K562 (cell line): ENCODE measurements at regions not wholly inside any gene's neighbourhood (a gene's known extent, or its start where the extent isn't known, plus 50 kb on each side); places are given as distances from the start of the nearest gene placed in this dataset.

Experiments
- ATAC-seq: fragments of 200-7000 bp; cut with Tn5 transposase; 3 replicates; pipeline ENCODE4 v1.9.1; 2020; ENCODE audit warnings: moderate library complexity
- BruUV-seq: library from RNA; stranded (reverse); fragments of 400-500 nt; replicated peaks from 2 replicates; lab custom pipeline; 2021; lab: Mats Ljungman, UMichigan
- CTCF ChIA-PET: fragments of 300-600 bp; formaldehyde crosslinking; extraction: SDS; loops from one replicate; lab custom pipeline; 2021; ENCODE audit warnings: low intra/inter-chr PET ratio; lab: Yijun Ruan, JAX
- POLR2A ChIA-PET: fragments of 300-600, 350-650 bp; sonication (Branson Sonifier 250); formaldehyde crosslinking; extraction: SDS; loops from one replicate; lab custom pipeline; 2021; ENCODE audit warnings: antibody characterized with exemption, inconsistent platforms; lab: Yijun Ruan, JAX
- DNase-seq, 4 experiments: peaks; one replicate each; pipeline versions ENCODE4 v3.0.0 to v3.0.0-alpha.2; 2011 to 2018; ENCODE audit warnings: low spot score in 3 of 4, mixed read lengths in 3 of 4; ENCODE audit errors: extremely low read depth in 1 of 4
- FAIRE-seq: peaks from 2 replicates; lab custom pipeline; 2011; peaks lifted over from hg19 to GRCh38; lab: Jason Lieb, UNC
- H2AFZ ChIP-seq: 2 replicates; pipeline ENCODE4 v1.6.0; 2011; ENCODE audit warnings: low read depth, low read length, control low read depth, inconsistent platforms
- H3K27ac ChIP-seq: fragments of 200-600 bp; 3 replicates; pipeline ENCODE4 v1.8.0; 2011; ENCODE audit warnings: low read depth, mild to moderate bottlenecking, control low read depth, inconsistent platforms, low read length, moderate library complexity, mixed read lengths; ENCODE audit errors: extremely low read depth
- H3K27me3 ChIP-seq, 2 experiments: fragments of 300-600 bp in 1 of 2; 2 replicates in 1 of 2; 3 replicates in 1 of 2; pipeline versions ENCODE4 v1.6.0 to v1.8.0; 2011; ENCODE audit warnings: inconsistent platforms in 2 of 2, low read length in 2 of 2, mild to moderate bottlenecking in 1 of 2, mixed read lengths in 1 of 2, moderate library complexity in 1 of 2; ENCODE audit not compliant: control insufficient read depth in 2 of 2, insufficient read depth in 2 of 2
- H3K36me3 ChIP-seq: fragments of 300-600 bp; 3 replicates; pipeline ENCODE4 v1.8.0; 2011; ENCODE audit warnings: mild to moderate bottlenecking, low read length, inconsistent platforms; ENCODE audit not compliant: control insufficient read depth, insufficient read depth
- H3K4me1 ChIP-seq, 2 experiments: fragments of 200-600 bp in 1 of 2; replicated peaks in 1 of 2; 2 replicates in 1 of 2; 3 replicates in 1 of 2; pipeline versions ENCODE4 v1.5.1 to v1.8.0; 2011; ENCODE audit warnings: inconsistent platforms in 2 of 2, low read length in 2 of 2, mild to moderate bottlenecking in 1 of 2, mixed read lengths in 1 of 2, moderate library complexity in 1 of 2; ENCODE audit not compliant: control insufficient read depth in 2 of 2, insufficient read depth in 2 of 2
- H3K4me2 ChIP-seq: 2 replicates; pipeline ENCODE4 v1.6.1; 2011; ENCODE audit warnings: low read length, control low read depth, inconsistent platforms, mixed read lengths; ENCODE audit not compliant: insufficient read depth
- H3K4me3 ChIP-seq: fragments of 200-600 bp; sonication (generic), shearing (Covaris generic); 2 replicates; pipeline ENCODE4 v1.5.1; 2016; ENCODE audit warnings: control low read depth, inconsistent platforms
- H3K79me2 ChIP-seq: fragments of 200-600 bp; 3 replicates; pipeline ENCODE4 v1.8.0; 2011; ENCODE audit warnings: low read length, inconsistent platforms; ENCODE audit not compliant: control insufficient read depth, insufficient read depth
- H3K9ac ChIP-seq, 2 experiments: 2 replicates each; pipeline versions ENCODE4 v1.6.0 to v1.6.1; 2011; ENCODE audit warnings: low read depth in 2 of 2, low read length in 2 of 2, control low read depth in 1 of 2, inconsistent platforms in 1 of 2, mild to moderate bottlenecking in 1 of 2, mixed read lengths in 1 of 2; ENCODE audit not compliant: insufficient read depth in 1 of 2
- H3K9me1 ChIP-seq: one replicate; pipeline ENCODE4 v1.6.0; 2011; ENCODE audit warnings: inconsistent platforms, mild to moderate bottlenecking, low read length, moderate library complexity; ENCODE audit not compliant: control insufficient read depth, insufficient read depth
- H3K9me3 ChIP-seq: replicated peaks from 2 replicates; pipeline ENCODE4 v1.5.1; 2011; ENCODE audit warnings: low read depth, low read length, inconsistent platforms; ENCODE audit not compliant: control insufficient read depth, insufficient read depth
- H4K20me1 ChIP-seq: replicated peaks from 2 replicates; pipeline ENCODE4 v1.6.1; 2011; ENCODE audit warnings: low read length, inconsistent platforms, mixed read lengths; ENCODE audit not compliant: control insufficient read depth, insufficient read depth
- LEF1 ChIP-seq: fragments of 450-650 bp; IDR thresholded peaks from 2 replicates; pipeline ENCODE4 v1.6.1; 2016; ENCODE audit warnings: mild to moderate bottlenecking
- MTF1 ChIP-seq: fragments of 250-450 bp; sonication (Bioruptor Pico); IDR thresholded peaks from 2 replicates; pipeline ENCODE4 v1.9.0; 2021; ENCODE audit warnings: moderate library complexity, mild to moderate bottlenecking, inconsistent platforms, borderline replicate concordance
- RFX1 ChIP-seq: fragments of 450-650 bp; IDR thresholded peaks from 2 replicates; pipeline ENCODE4 v1.6.1; 2016; ENCODE audit warnings: mild to moderate bottlenecking, moderate library complexity
- SMARCA5 ChIP-seq: fragments of 450-650 bp; IDR thresholded peaks from 2 replicates; pipeline ENCODE4 v1.6.1; 2016
- SMARCC2 ChIP-seq: fragments of 450-650 bp; IDR thresholded peaks from 2 replicates; pipeline ENCODE4 v1.6.1; 2017; ENCODE audit warnings: antibody characterized with exemption, moderate library complexity, mild to moderate bottlenecking, low read depth
- TEAD2 ChIP-seq: fragments of 450-650 bp; IDR thresholded peaks from 2 replicates; pipeline ENCODE4 v1.6.1; 2016; ENCODE audit warnings: missing genetic modification characterization, control low read depth, missing compliant biosample characterization
- ZNF830 ChIP-seq: fragments of 250-450 bp; sonication (Bioruptor Pico); IDR thresholded peaks from 2 replicates; pipeline ENCODE4 v1.5.0; 2021; ENCODE audit warnings: mild to moderate bottlenecking
- WGBS: fragments of 100-300 bp; shearing (Covaris generic); methylation state at CpG from one replicate; pipeline ENCODE4 v1.1.6; 2016; ENCODE audit warnings: low coverage, mixed read lengths; ENCODE audit not compliant: insufficient coverage; ENCODE audit errors: missing lambda C conversion rate; 5-methylcytosine and 5-hydroxymethylcytosine counted together
- in situ Hi-C: fragments of 300-500 bp; cut with MboI; formaldehyde crosslinking; loops from 4 replicates; pipeline ENCODE4 v1.15.0; 2018; ENCODE audit warnings: inconsistent platforms, mixed read lengths
- intact Hi-C: fragments of 100-400 bp; cut with micrococcal nuclease; formaldehyde crosslinking; loops from 2 replicates; pipeline ENCODE4 v1.14.2; 2022
- TF ChIP-seq, protein P1 (sequence below): fragments of 450-650 bp; formaldehyde crosslinking; IDR thresholded peaks from 2 replicates; pipeline ENCODE4 v1.4.0; 2020; ENCODE audit warnings: mild to moderate bottlenecking, mixed read lengths
- TF ChIP-seq, protein P2 (sequence below), 2 experiments: IDR thresholded peaks; 2 replicates each; pipeline ENCODE4 v1.6.1; 2012; ENCODE audit warnings: improper control_type of control experiment in 2 of 2, low read depth in 2 of 2, low read length in 2 of 2, borderline replicate concordance in 1 of 2
- TF ChIP-seq, protein P3 (sequence below), 2 experiments: fragments of 150-350 bp in 1 of 2; IDR thresholded peaks; 2 replicates each; pipeline ENCODE4 v1.6.1; 2012 to 2016; ENCODE audit warnings: low read depth in 2 of 2, low read length in 2 of 2, mild to moderate bottlenecking in 1 of 2, moderate library complexity in 1 of 2
- TF ChIP-seq, protein P4 (sequence below): fragments of 450-650 bp; IDR thresholded peaks from 2 replicates; pipeline ENCODE4 v1.6.1; 2017; ENCODE audit warnings: mild to moderate bottlenecking, moderate library complexity

DNA sequence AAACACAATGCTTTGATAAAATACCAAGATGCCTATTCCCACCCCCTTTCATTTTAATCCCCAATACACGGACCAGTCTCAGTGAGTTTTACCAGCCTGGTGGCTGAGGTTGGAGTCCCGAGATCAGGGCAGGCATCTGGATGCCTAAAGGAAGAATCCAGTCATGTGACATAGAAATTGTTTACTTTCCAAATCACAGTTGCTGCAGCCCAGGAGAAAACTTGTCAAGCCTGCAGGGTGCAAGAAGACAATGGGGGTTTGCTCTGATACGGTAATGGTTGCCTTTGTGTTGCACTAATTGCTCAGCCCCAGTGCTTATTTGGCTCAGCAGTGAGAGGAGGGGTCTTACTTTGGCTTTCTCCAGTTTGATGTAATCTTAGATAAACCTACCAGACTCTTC lies 308.5 kb upstream of the POU3F2 start:
- BruUV-seq: no TSS peak
- Histone ChIP-seq H3K9me1 (no peaks in the 10 kb centered on the region), H3K27ac (no peak overlapping the region), H3K4me2 (no peak overlapping the region), H3K36me3 (no peaks in the 10 kb centered on the region), H3K9ac (no peak overlapping the region), H3K27me3 (no peaks in the 10 kb centered on the region), H3K9me3 (no peaks in the 10 kb centered on the region), H3K79me2 (no peaks in the 10 kb centered on the region), H2AFZ (no peak overlapping the region), H3K4me1 (no peaks in the 10 kb centered on the region), H3K4me3 (no peak overlapping the region), H4K20me1 (no peaks in the 10 kb centered on the region)
- ATAC-seq: no peak
- in situ Hi-C loops (no loop called here), intact Hi-C loops (no loop called here)
- POLR2A ChIA-PET: no interaction called here
- FAIRE-seq: no peak
- 0% methylated on average over 3 of the region's 3 CpGs for WGBS
- no peak for DNase-seq
- CTCF ChIA-PET: no interaction called here
- no peak for TF ChIP-seq TEAD2 (tag)
- TF ChIP-seq, protein P1, sequence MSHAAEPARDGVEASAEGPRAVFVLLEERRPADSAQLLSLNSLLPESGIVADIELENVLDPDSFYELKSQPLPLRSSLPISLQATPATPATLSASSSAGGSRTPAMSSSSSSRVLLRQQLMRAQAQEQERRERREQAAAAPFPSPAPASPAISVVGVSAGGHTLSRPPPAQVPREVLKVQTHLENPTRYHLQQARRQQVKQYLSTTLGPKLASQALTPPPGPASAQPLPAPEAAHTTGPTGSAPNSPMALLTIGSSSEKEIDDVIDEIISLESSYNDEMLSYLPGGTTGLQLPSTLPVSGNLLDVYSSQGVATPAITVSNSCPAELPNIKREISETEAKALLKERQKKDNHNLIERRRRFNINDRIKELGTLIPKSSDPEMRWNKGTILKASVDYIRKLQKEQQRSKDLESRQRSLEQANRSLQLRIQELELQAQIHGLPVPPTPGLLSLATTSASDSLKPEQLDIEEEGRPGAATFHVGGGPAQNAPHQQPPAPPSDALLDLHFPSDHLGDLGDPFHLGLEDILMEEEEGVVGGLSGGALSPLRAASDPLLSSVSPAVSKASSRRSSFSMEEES: no peak
- no peak for TF ChIP-seq ZNF830 (CRISPR knock-in tag)
- TF ChIP-seq SMARCA5: no peak
- no peak for TF ChIP-seq RFX1
- no peak for TF ChIP-seq MTF1 (CRISPR knock-in tag)
- TF ChIP-seq LEF1: no peak
- TF ChIP-seq, protein P2, sequence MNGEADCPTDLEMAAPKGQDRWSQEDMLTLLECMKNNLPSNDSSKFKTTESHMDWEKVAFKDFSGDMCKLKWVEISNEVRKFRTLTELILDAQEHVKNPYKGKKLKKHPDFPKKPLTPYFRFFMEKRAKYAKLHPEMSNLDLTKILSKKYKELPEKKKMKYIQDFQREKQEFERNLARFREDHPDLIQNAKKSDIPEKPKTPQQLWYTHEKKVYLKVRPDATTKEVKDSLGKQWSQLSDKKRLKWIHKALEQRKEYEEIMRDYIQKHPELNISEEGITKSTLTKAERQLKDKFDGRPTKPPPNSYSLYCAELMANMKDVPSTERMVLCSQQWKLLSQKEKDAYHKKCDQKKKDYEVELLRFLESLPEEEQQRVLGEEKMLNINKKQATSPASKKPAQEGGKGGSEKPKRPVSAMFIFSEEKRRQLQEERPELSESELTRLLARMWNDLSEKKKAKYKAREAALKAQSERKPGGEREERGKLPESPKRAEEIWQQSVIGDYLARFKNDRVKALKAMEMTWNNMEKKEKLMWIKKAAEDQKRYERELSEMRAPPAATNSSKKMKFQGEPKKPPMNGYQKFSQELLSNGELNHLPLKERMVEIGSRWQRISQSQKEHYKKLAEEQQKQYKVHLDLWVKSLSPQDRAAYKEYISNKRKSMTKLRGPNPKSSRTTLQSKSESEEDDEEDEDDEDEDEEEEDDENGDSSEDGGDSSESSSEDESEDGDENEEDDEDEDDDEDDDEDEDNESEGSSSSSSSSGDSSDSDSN (IDR thresholded peaks at IDR 0.05; ENCODE audit: borderline replicate concordance in 1 of 2, low read depth in 2 of 2, low read length in 2 of 2): no peak
- TF ChIP-seq SMARCC2: no peak
- TF ChIP-seq, protein P3, sequence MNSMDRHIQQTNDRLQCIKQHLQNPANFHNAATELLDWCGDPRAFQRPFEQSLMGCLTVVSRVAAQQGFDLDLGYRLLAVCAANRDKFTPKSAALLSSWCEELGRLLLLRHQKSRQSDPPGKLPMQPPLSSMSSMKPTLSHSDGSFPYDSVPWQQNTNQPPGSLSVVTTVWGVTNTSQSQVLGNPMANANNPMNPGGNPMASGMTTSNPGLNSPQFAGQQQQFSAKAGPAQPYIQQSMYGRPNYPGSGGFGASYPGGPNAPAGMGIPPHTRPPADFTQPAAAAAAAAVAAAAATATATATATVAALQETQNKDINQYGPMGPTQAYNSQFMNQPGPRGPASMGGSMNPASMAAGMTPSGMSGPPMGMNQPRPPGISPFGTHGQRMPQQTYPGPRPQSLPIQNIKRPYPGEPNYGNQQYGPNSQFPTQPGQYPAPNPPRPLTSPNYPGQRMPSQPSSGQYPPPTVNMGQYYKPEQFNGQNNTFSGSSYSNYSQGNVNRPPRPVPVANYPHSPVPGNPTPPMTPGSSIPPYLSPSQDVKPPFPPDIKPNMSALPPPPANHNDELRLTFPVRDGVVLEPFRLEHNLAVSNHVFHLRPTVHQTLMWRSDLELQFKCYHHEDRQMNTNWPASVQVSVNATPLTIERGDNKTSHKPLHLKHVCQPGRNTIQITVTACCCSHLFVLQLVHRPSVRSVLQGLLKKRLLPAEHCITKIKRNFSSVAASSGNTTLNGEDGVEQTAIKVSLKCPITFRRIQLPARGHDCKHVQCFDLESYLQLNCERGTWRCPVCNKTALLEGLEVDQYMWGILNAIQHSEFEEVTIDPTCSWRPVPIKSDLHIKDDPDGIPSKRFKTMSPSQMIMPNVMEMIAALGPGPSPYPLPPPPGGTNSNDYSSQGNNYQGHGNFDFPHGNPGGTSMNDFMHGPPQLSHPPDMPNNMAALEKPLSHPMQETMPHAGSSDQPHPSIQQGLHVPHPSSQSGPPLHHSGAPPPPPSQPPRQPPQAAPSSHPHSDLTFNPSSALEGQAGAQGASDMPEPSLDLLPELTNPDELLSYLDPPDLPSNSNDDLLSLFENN (IDR thresholded peaks at IDR 0.05; ENCODE audit: low read depth in 2 of 2, low read length in 2 of 2): no peak
- TF ChIP-seq, protein P4, sequence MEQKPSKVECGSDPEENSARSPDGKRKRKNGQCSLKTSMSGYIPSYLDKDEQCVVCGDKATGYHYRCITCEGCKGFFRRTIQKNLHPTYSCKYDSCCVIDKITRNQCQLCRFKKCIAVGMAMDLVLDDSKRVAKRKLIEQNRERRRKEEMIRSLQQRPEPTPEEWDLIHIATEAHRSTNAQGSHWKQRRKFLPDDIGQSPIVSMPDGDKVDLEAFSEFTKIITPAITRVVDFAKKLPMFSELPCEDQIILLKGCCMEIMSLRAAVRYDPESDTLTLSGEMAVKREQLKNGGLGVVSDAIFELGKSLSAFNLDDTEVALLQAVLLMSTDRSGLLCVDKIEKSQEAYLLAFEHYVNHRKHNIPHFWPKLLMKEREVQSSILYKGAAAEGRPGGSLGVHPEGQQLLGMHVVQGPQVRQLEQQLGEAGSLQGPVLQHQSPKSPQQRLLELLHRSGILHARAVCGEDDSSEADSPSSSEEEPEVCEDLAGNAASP: no peak
